HL-60 (cell line): ENCODE measurements at regions not wholly inside any gene's neighbourhood (a gene's known extent, or its start where the extent isn't known, plus 50 kb on each side); places are given as distances from the start of the nearest gene placed in this dataset.

Experiments
- DNase-seq, 2 experiments: peaks; one replicate each; pipeline ENCODE4 v3.0.0-alpha.2; 2010 to 2020; ENCODE audit warnings: low read depth in 1 of 2, low spot score in 1 of 2
- H3K27ac ChIP-seq: fragments of 250-450 bp; sonication (Bioruptor Pico); replicated peaks from 2 replicates; pipeline ENCODE4 v1.5.1; 2020; ENCODE audit warnings: mild to moderate bottlenecking, moderate library complexity
- H3K27me3 ChIP-seq: fragments of 250-450 bp; sonication (Bioruptor Pico); 2 replicates; pipeline ENCODE4 v1.5.1; 2021; ENCODE audit warnings: mild to moderate bottlenecking, moderate library complexity; ENCODE audit not compliant: insufficient read depth, poor library complexity, severe bottlenecking
- H3K4me3 ChIP-seq: replicated peaks from 2 replicates; pipeline ENCODE4 v1.5.1; 2011; ENCODE audit warnings: mild to moderate bottlenecking, control low read depth, low read length; ENCODE audit not compliant: insufficient read depth
- GABPA ChIP-seq: IDR thresholded peaks from 2 replicates; pipeline ENCODE4 v1.6.1; 2012; ENCODE audit warnings: low read depth
- POLR2AphosphoS5 ChIP-seq: IDR thresholded peaks from 2 replicates; pipeline ENCODE4 v1.6.1; 2012; ENCODE audit warnings: low read depth
- SPI1 ChIP-seq: IDR thresholded peaks from 2 replicates; pipeline ENCODE4 v1.6.1; 2012; ENCODE audit warnings: low read depth, mild to moderate bottlenecking, borderline replicate concordance
- TF ChIP-seq, protein P1 (sequence below): IDR thresholded peaks from 2 replicates; pipeline ENCODE4 v1.6.1; 2012; ENCODE audit warnings: low read depth; ENCODE audit not compliant: insufficient replicate concordance
- TF ChIP-seq, protein P2 (sequence below): IDR thresholded peaks from one replicate; pipeline ENCODE4 v1.5.1; 2011; ENCODE audit warnings: low read length, control low read depth, inconsistent platforms; ENCODE audit not compliant: insufficient read depth

DNA sequence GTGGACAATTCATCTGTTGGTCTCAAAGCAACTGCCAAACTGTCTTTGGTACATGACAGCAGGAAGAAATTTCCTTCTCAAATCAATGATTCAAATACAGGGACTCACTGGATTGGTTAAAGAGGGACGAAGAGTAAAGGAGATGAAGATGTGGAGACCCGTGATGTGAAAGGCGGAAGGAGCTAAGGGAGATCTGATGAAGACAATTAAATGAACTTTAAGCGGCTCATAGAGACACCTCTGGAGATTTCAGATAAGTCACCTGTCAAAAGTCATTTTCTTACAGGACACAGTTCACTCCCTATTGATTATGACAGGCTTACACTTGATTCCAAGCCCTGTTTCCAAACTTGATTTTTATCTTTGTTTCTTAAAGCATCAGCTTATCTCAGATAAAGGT lies 466.3 kb downstream of the DOK5 start:
- no peak overlapping the region for H3K4me3 ChIP-seq
- H3K27ac ChIP-seq: no peak overlapping the region
- no peaks in the 10 kb centered on the region for H3K27me3 ChIP-seq
- no peak for TF ChIP-seq POLR2AphosphoS5
- TF ChIP-seq GABPA: no peak
- TF ChIP-seq, protein P1, sequence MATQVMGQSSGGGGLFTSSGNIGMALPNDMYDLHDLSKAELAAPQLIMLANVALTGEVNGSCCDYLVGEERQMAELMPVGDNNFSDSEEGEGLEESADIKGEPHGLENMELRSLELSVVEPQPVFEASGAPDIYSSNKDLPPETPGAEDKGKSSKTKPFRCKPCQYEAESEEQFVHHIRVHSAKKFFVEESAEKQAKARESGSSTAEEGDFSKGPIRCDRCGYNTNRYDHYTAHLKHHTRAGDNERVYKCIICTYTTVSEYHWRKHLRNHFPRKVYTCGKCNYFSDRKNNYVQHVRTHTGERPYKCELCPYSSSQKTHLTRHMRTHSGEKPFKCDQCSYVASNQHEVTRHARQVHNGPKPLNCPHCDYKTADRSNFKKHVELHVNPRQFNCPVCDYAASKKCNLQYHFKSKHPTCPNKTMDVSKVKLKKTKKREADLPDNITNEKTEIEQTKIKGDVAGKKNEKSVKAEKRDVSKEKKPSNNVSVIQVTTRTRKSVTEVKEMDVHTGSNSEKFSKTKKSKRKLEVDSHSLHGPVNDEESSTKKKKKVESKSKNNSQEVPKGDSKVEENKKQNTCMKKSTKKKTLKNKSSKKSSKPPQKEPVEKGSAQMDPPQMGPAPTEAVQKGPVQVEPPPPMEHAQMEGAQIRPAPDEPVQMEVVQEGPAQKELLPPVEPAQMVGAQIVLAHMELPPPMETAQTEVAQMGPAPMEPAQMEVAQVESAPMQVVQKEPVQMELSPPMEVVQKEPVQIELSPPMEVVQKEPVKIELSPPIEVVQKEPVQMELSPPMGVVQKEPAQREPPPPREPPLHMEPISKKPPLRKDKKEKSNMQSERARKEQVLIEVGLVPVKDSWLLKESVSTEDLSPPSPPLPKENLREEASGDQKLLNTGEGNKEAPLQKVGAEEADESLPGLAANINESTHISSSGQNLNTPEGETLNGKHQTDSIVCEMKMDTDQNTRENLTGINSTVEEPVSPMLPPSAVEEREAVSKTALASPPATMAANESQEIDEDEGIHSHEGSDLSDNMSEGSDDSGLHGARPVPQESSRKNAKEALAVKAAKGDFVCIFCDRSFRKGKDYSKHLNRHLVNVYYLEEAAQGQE: no peak
- no peak for TF ChIP-seq SPI1
- TF ChIP-seq, protein P2, sequence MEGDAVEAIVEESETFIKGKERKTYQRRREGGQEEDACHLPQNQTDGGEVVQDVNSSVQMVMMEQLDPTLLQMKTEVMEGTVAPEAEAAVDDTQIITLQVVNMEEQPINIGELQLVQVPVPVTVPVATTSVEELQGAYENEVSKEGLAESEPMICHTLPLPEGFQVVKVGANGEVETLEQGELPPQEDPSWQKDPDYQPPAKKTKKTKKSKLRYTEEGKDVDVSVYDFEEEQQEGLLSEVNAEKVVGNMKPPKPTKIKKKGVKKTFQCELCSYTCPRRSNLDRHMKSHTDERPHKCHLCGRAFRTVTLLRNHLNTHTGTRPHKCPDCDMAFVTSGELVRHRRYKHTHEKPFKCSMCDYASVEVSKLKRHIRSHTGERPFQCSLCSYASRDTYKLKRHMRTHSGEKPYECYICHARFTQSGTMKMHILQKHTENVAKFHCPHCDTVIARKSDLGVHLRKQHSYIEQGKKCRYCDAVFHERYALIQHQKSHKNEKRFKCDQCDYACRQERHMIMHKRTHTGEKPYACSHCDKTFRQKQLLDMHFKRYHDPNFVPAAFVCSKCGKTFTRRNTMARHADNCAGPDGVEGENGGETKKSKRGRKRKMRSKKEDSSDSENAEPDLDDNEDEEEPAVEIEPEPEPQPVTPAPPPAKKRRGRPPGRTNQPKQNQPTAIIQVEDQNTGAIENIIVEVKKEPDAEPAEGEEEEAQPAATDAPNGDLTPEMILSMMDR: no peak
- DNase-seq: no peak

DNA sequence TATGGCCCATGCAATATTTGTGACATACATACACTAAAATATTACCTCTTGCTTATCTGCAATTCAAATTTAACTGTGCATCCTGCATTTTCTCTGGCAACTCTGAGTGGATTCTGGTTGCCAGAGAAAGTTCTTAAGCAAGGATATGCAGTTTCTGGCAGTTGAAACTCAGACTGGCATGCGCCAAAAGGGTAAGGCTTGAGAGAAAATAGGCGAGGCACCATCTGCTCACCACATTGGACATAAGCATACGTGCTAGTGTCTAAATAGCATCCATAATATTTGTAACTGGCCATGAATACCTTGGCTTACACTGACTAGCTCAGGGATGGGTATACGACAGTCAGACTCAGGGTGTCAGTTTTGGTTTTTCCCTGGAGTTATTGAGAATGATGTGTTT lies 465.1 kb downstream of the DOK5 start:
- TF ChIP-seq SPI1 (no peak), POLR2AphosphoS5 (no peak), GABPA (no peak)
- TF ChIP-seq, protein P1: no peak
- TF ChIP-seq, protein P2: no peak
- Histone ChIP-seq H3K27ac (no peak overlapping the region), H3K27me3 (no peaks in the 10 kb centered on the region), H3K4me3 (no peak overlapping the region)
- no peak for DNase-seq

DNA sequence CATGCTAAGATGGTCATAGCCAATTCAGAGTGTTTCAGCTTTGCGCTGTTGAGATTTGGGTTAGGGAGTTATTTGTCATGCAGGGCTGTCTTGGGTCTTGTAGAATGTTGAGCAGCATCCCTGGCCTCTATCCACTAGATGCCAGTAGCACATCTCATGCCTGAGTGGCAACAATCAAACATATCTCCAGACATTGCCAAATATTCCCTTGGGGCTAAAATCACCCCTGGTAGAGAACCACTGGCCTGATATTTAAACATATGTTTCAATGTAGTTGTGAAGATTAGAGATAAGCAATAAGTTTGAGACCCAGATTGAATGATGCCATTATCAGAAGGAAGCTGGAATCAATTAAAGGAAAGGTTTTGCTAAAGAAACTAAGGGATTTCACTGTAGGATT lies 463.3 kb downstream of the DOK5 start:
- TF ChIP-seq GABPA (no peak), SPI1 (no peak), POLR2AphosphoS5 (no peak)
- TF ChIP-seq, protein P2: no peak
- TF ChIP-seq, protein P1: no peak
- DNase-seq: no peak
- Histone ChIP-seq H3K4me3 (no peak overlapping the region), H3K27me3 (no peaks in the 10 kb centered on the region), H3K27ac (no peak overlapping the region)
